ENCODE measurements at regions not wholly inside any gene's neighbourhood (a gene's known extent, or its start where the extent isn't known, plus 50 kb on each side); places are given as distances from the start of the nearest gene placed in this dataset.
"Not testable (repeated sequence)": the region's sequence is repeated elsewhere in the genome, so short reads cannot be mapped to it uniquely, and the experiment has no call there.

- no peak for ATAC-seq
- TF ChIP-seq ZNF70 (CRISPR knock-in tag; IDR thresholded peaks at IDR 0.05) (no peak), ZFP30 (CRISPR knock-in tag; IDR thresholded peaks at IDR 0.05) (no peak), TSHZ2 (CRISPR knock-in tag; IDR thresholded peaks at IDR 0.05) (no peak), PPARA (CRISPR knock-in tag; IDR thresholded peaks at IDR 0.05; ENCODE audit: borderline replicate concordance) (no peak)
Measured at GRCh38 chr2:78261454-78261853, 739.3 kb upstream of the LRRTM4 start.

GRCh38 chr2:78262089-78262488, 739.9 kb upstream of the LRRTM4 start:
- ATAC-seq = not testable (repeated sequence)

- no peak for ATAC-seq
- TF ChIP-seq GLIS3 (CRISPR knock-in tag; IDR thresholded peaks at IDR 0.05) (no peak), ZNF565 (CRISPR knock-in tag; conservative IDR thresholded peaks at IDR 0.05; ENCODE audit: low read depth) (no peak), TCF4 (CRISPR knock-in tag; IDR thresholded peaks at IDR 0.05; ENCODE audit: borderline replicate concordance) (no peak), TSHZ2 (CRISPR knock-in tag; IDR thresholded peaks at IDR 0.05) (no peak), RARB (CRISPR knock-in tag; IDR thresholded peaks at IDR 0.05) (no peak), ZFP3 (CRISPR knock-in tag; IDR thresholded peaks at IDR 0.05) (no peak), ISL1 (CRISPR knock-in tag; IDR thresholded peaks at IDR 0.05) (no peak), CSDC2 (CRISPR knock-in tag; IDR thresholded peaks at IDR 0.05) (no peak), ARNTL (CRISPR knock-in tag; IDR thresholded peaks at IDR 0.05; ENCODE audit: borderline replicate concordance, low read depth) (no peak)
Measured at GRCh38 chr2:78262713-78263375, 740.7 kb upstream of the LRRTM4 start.

GRCh38 chr2:78263571-78263970, 741.4 kb upstream of the LRRTM4 start:
- ATAC-seq = no peak
- TF ChIP-seq ZNF565 (CRISPR knock-in tag; conservative IDR thresholded peaks at IDR 0.05; ENCODE audit: low read depth) (no peak), ZNF70 (CRISPR knock-in tag; IDR thresholded peaks at IDR 0.05) (no peak), GLIS3 (CRISPR knock-in tag; IDR thresholded peaks at IDR 0.05) (no peak), ZC3H10 (CRISPR knock-in tag; IDR thresholded peaks at IDR 0.05) (no peak), TCF4 (CRISPR knock-in tag; IDR thresholded peaks at IDR 0.05; ENCODE audit: borderline replicate concordance) (no peak), ESRRG (CRISPR knock-in tag; IDR thresholded peaks at IDR 0.05) (no peak), ARNTL (CRISPR knock-in tag; IDR thresholded peaks at IDR 0.05; ENCODE audit: borderline replicate concordance, low read depth) (no peak), CSDC2 (CRISPR knock-in tag; IDR thresholded peaks at IDR 0.05) (no peak), PPARA (CRISPR knock-in tag; IDR thresholded peaks at IDR 0.05; ENCODE audit: borderline replicate concordance) (no peak), CSRNP3 (CRISPR knock-in tag; IDR thresholded peaks at IDR 0.05) (no peak), SNAI2 (CRISPR knock-in tag; IDR thresholded peaks at IDR 0.05) (no peak), ZFP30 (CRISPR knock-in tag; IDR thresholded peaks at IDR 0.05) (no peak), POU6F1 (CRISPR knock-in tag; IDR thresholded peaks at IDR 0.05; ENCODE audit: borderline replicate concordance, low read depth) (no peak), PATZ1 (CRISPR knock-in tag; IDR thresholded peaks at IDR 0.05; ENCODE audit: borderline replicate concordance) (no peak), TSHZ2 (CRISPR knock-in tag; IDR thresholded peaks at IDR 0.05) (no peak), ZNF8 (CRISPR knock-in tag; IDR thresholded peaks at IDR 0.05) (no peak), RARB (CRISPR knock-in tag; IDR thresholded peaks at IDR 0.05) (no peak), ZFP3 (CRISPR knock-in tag; IDR thresholded peaks at IDR 0.05) (no peak), ISL1 (CRISPR knock-in tag; IDR thresholded peaks at IDR 0.05) (no peak)

Data from SK-N-SH treated with all-trans-retinoic acid at 6 μM for 48 hours (cell line).